Thymus (tissue), 11 donors: ENCODE measurements at regions not wholly inside any gene's neighbourhood (a gene's known extent, or its start where the extent isn't known, plus 50 kb on each side); places are given as distances from the start of the nearest gene placed in this dataset.

Experiments
- DNase-seq, 9 donors: peaks; one replicate each; pipeline ENCODE4 v3.0.0-alpha.2; 2013; ENCODE audit warnings: low spot score in 9 of 9, low read depth in 6 of 9, missing footprints in 1 of 9
- H3K27ac ChIP-seq, 2 donors: one replicate each; pipeline ENCODE4 v1.5.1; 2013; ENCODE audit warnings: control low read depth in 1 of 2, low read depth in 1 of 2, low read length in 1 of 2, mild to moderate bottlenecking in 1 of 2, moderate library complexity in 1 of 2
- H3K27me3 ChIP-seq, 2 donors: one replicate each; pipeline ENCODE4 v1.5.1; 2013; ENCODE audit warnings: low read length in 1 of 2; ENCODE audit not compliant: control insufficient read depth in 2 of 2, insufficient read depth in 1 of 2
- H3K36me3 ChIP-seq, 2 donors: one replicate each; pipeline ENCODE4 v1.5.1; 2013; ENCODE audit warnings: low read length in 1 of 2, mild to moderate bottlenecking in 1 of 2, moderate library complexity in 1 of 2; ENCODE audit not compliant: control insufficient read depth in 2 of 2, insufficient read depth in 2 of 2
- H3K4me1 ChIP-seq, 2 donors: one replicate each; pipeline ENCODE4 v1.5.1; 2013; ENCODE audit warnings: low read length in 2 of 2; ENCODE audit not compliant: control insufficient read depth in 2 of 2, insufficient read depth in 2 of 2
- H3K4me3 ChIP-seq, 2 donors: one replicate each; pipeline ENCODE4 v1.5.1; 2013; ENCODE audit warnings: low read length in 2 of 2, control low read depth in 1 of 2, mild to moderate bottlenecking in 1 of 2
- H3K9me3 ChIP-seq, 2 donors: one replicate each; pipeline ENCODE4 v1.5.1; 2013; ENCODE audit warnings: low read length in 1 of 2, mild to moderate bottlenecking in 1 of 2; ENCODE audit not compliant: control insufficient read depth in 2 of 2, insufficient read depth in 1 of 2
- WGBS: extraction: QIAGEN DNeasy Blood & Tissue Kit; methylation state at CpG from one replicate; pipeline ENCODE4 v1.1.7; 2013; 5-methylcytosine and 5-hydroxymethylcytosine counted together
- donor health status: healthy.

DNA sequence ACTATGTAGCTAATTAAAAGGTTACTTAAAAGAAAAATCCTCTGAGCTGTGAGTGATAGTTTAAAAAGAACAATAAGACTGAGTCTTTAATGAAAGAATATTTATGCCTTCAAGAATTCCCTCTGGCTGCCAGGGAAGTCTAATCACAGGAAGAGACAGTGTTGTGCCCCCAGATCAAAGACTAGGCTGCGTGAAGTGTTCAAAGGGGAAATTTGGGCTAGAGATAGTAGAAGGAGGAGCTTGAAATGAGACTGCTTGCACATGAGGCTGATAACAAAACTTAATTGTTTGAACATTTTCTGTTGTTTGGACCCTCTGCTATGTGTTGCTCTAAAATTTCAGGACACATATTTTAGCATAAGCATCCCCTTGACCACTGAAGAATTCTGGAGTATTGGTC is 99.7 kb upstream of the MTNR1B start:
- no peaks in the 10 kb centered on the region for H3K27me3 ChIP-seq
- WGBS: 2% methylated on average over 1 of the region's 1 CpG
- H3K36me3 ChIP-seq: no peaks in the 10 kb centered on the region
- no peak overlapping the region for H3K27ac ChIP-seq
- H3K4me1 ChIP-seq: peaks cover 0 to 7% of the 10 kb centered on the region in 2 donors
- peak in 3 of 9 donors; percentile 18 to 32 (median 22) for DNase-seq
- no peaks in the 10 kb centered on the region for H3K9me3 ChIP-seq
- H3K4me3 ChIP-seq: no peak overlapping the region

DNA sequence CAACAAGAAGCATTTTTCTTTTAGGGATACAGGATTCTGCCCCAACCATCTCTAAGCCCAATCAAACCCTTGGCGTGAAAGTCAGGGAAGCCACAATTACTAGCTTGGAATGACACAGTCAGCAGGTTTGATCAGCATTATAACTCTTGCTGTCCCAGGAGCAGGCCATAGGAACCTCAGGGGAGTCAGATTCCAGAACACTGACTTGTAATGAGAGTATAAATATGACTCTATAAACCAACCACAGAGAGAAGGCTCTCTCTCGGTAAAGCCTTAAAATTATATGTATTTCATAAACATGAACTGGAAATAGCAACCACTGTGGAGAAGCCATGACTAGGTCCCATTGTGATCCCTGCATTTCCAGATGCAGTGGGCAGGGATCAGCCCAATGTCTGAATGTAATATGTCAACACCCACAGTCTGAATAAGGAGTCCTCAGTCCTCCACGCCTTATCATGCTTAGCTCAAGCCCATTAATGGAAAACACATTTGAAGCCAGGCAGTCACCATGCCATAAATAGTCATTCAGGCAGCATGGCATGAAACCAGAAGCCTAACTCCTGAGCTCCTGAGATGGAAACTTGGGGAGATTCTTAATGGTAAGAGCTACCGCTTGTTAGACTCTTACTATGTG is 99.1 kb upstream of the MTNR1B start:
- Histone ChIP-seq H3K4me1 (peaks cover 0 to 7% of the 10 kb centered on the region in 2 donors), H3K4me3 (no peak overlapping the region), H3K27ac (no peak overlapping the region), H3K9me3 (no peaks in the 10 kb centered on the region), H3K36me3 (no peaks in the 10 kb centered on the region), H3K27me3 (no peaks in the 10 kb centered on the region)
- DNase-seq: no peak
- WGBS: 97% methylated on average over 4 of the region's 4 CpGs

- H3K27ac ChIP-seq: no peak overlapping the region
- peaks cover 0 to 7% of the 10 kb centered on the region in 2 donors for H3K4me1 ChIP-seq
- 96% methylated on average over 2 of the region's 2 CpGs for WGBS
- H3K27me3 ChIP-seq: no peaks in the 10 kb centered on the region
- H3K36me3 ChIP-seq: no peaks in the 10 kb centered on the region
- H3K9me3 ChIP-seq: no peaks in the 10 kb centered on the region
- DNase-seq: no peak
- H3K4me3 ChIP-seq: no peak overlapping the region
Observed at GRCh38 chr11:92873551-92873950, 95.9 kb upstream of the MTNR1B start.

DNA sequence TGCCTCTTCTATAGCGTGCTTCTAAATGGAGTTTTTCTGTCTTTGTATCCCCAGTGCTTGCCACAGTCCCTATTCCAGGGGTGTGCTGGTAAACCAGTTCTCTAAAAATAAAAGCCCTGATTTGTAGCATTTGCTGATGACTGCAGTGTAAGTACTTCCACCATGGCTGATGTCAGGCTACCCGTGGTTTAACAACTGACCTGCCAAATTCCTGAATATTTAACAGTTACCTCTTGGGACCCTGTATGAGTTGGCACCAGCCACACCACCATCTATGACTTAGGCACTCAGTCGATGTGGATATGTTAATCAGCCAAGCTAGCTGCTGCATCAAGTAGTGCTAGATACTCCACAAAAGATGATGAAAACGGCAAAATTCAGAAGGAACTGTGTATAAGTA is 94.0 kb upstream of the MTNR1B start:
- Histone ChIP-seq H3K27ac (no peak overlapping the region), H3K4me1 (no peaks in the 10 kb centered on the region), H3K9me3 (no peaks in the 10 kb centered on the region), H3K36me3 (no peaks in the 10 kb centered on the region), H3K27me3 (no peaks in the 10 kb centered on the region), H3K4me3 (no peak overlapping the region)
- DNase-seq: no peak
- WGBS: 97% methylated on average over 4 of the region's 4 CpGs

GRCh38 chr11:92879086-92879485 is 90.4 kb upstream of the MTNR1B start:
- Histone ChIP-seq H3K4me3 (no peak overlapping the region), H3K36me3 (no peaks in the 10 kb centered on the region), H3K9me3 (peaks cover 0 to 5% of the 10 kb centered on the region in 2 donors), H3K27ac (no peak overlapping the region), H3K27me3 (no peaks in the 10 kb centered on the region), H3K4me1 (no peaks in the 10 kb centered on the region)
- DNase-seq: no peak
- 92% methylated on average over 4 of the region's 4 CpGs for WGBS

GRCh38 chr11:92880381-92880780 is 89.1 kb upstream of the MTNR1B start:
- H3K27ac ChIP-seq: no peak overlapping the region
- peaks cover 0 to 5% of the 10 kb centered on the region in 2 donors for H3K9me3 ChIP-seq
- no peak overlapping the region for H3K4me3 ChIP-seq
- peaks cover 0 to 4% of the 10 kb centered on the region in 2 donors for H3K4me1 ChIP-seq
- no peaks in the 10 kb centered on the region for H3K27me3 ChIP-seq
- no peak for DNase-seq
- H3K36me3 ChIP-seq: no peaks in the 10 kb centered on the region
- WGBS: 88% methylated on average over 3 of the region's 3 CpGs

GRCh38 chr11:92881940-92882450 is 87.5 kb upstream of the MTNR1B start:
- Histone ChIP-seq H3K27me3 (no peaks in the 10 kb centered on the region), H3K36me3 (no peaks in the 10 kb centered on the region), H3K4me3 (no peak overlapping the region), H3K27ac (no peak overlapping the region), H3K9me3 (peaks cover 0 to 5% of the 10 kb centered on the region in 2 donors), H3K4me1 (peaks cover 4 to 7% of the 10 kb centered on the region in 2 donors)
- DNase-seq: no peak
- 97% methylated on average over 4 of the region's 4 CpGs for WGBS

GRCh38 chr11:92882828-92883611 is 86.4 kb upstream of the MTNR1B start:
- WGBS: 97% methylated on average over 54 of the region's 54 CpGs
- no peaks in the 10 kb centered on the region for H3K36me3 ChIP-seq
- H3K4me3 ChIP-seq: no peak overlapping the region
- DNase-seq: no peak
- H3K4me1 ChIP-seq: peaks cover 4 to 7% of the 10 kb centered on the region in 2 donors
- no peak overlapping the region for H3K27ac ChIP-seq
- H3K27me3 ChIP-seq: no peaks in the 10 kb centered on the region
- peaks cover 0 to 5% of the 10 kb centered on the region in 2 donors for H3K9me3 ChIP-seq

- DNase-seq: peak in 5 of 9 donors; percentile 4 to 34 (median 12)
- 25% methylated on average over 4 of the region's 4 CpGs for WGBS
- H3K27me3 ChIP-seq: no peaks in the 10 kb centered on the region
- peaks cover 4 to 7% of the 10 kb centered on the region in 2 donors for H3K4me1 ChIP-seq
- H3K9me3 ChIP-seq: peaks cover 0 to 5% of the 10 kb centered on the region in 2 donors
- no peak overlapping the region for H3K27ac ChIP-seq
- no peak overlapping the region for H3K4me3 ChIP-seq
- no peaks in the 10 kb centered on the region for H3K36me3 ChIP-seq
Observed at GRCh38 chr11:92885600-92885999, 83.9 kb upstream of the MTNR1B start.
